ENCODE measurements at regions not wholly inside any gene's neighbourhood (a gene's known extent, or its start where the extent isn't known, plus 50 kb on each side); places are given as distances from the start of the nearest gene placed in this dataset.

DNA sequence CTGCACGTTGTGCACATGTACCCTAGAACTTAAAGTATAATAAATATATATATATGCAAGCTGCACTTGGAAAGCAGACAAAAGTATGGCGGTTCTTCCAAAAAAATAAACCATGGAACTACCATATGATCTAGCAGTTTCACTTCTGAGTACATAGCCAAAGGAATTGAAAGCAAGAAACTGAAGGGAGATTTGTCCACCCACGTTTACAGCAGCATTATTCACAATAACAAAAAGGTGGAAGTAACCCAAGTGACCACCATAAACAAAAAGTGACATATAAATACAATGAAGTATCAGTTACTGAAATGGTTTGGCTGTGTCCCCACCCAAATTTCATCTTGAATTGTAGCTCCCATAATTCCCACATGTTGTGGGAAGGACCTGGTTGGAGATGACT is 525.3 kb upstream of the CELF2 start:
- TF ChIP-seq POLR2AphosphoS5 (IDR thresholded peaks at IDR 0.05; ENCODE audit: low read depth, low read length) = no peak
- TF ChIP-seq TAF1 (IDR thresholded peaks at IDR 0.05; ENCODE audit: borderline replicate concordance, low read depth, low read length) = no peak
- no peak for TF ChIP-seq POLR2A (IDR thresholded peaks at IDR 0.05; ENCODE audit: low read depth, low read length)
